Activated CD4-positive, alpha-beta memory T cell treated with anti-CD3 and anti-CD28 coated beads for 36 hours (primary cell): ENCODE measurements at regions not wholly inside any gene's neighbourhood (a gene's known extent, or its start where the extent isn't known, plus 50 kb on each side); places are given as distances from the start of the nearest gene placed in this dataset.

Experiments used
- CTCF ChIA-PET: fragments of 350-600 bp; sonication (Branson Sonifier 250); formaldehyde crosslinking; loops from one replicate; lab custom pipeline; 2021; ENCODE audit warnings: antibody characterized with exemption, inconsistent platforms; lab: Charles Lee
- POLR2A ChIA-PET: fragments of 350-600 bp; sonication (Branson Sonifier 250); formaldehyde crosslinking; loops from one replicate; lab custom pipeline; 2021; ENCODE audit warnings: antibody characterized with exemption; lab: Charles Lee
- DNase-seq: peaks from one replicate; pipeline ENCODE4 v3.0.0-alpha.2; 2020
- H3K27ac Mint-ChIP-seq: one replicate; pipeline ENCODE4 v1.8.0; 2021; ENCODE audit warnings: mixed read lengths
- H3K27me3 Mint-ChIP-seq: one replicate; pipeline ENCODE4 v1.8.0; 2021; ENCODE audit warnings: mixed read lengths
- H3K36me3 Mint-ChIP-seq: one replicate; pipeline ENCODE4 v1.8.0; 2021; ENCODE audit warnings: mixed read lengths
- H3K4me1 Mint-ChIP-seq: one replicate; pipeline ENCODE4 v1.8.0; 2021; ENCODE audit warnings: low read depth, mixed read lengths
- H3K4me3 Mint-ChIP-seq: one replicate; pipeline ENCODE4 v1.8.0; 2021; ENCODE audit warnings: mild to moderate bottlenecking, mixed read lengths
- H3K9me3 Mint-ChIP-seq: one replicate; pipeline ENCODE4 v1.8.0; 2021; ENCODE audit warnings: mixed read lengths
- intact Hi-C: fragments of 100-400 bp; cut with micrococcal nuclease; formaldehyde crosslinking; loops from one replicate; pipeline ENCODE4 v1.15.1; 2023

- Mint-ChIP-seq H3K27ac (no peak overlapping the region), H3K36me3 (no peaks in the 10 kb centered on the region), H3K4me1 (peaks cover 11% of the 10 kb centered on the region), H3K27me3 (no peaks in the 10 kb centered on the region), H3K9me3 (no peaks in the 10 kb centered on the region), H3K4me3 (no peak overlapping the region)
- DNase-seq, result no peak
- ChIA-PET CTCF (no interaction called here), POLR2A (no interaction called here)
- intact Hi-C loops, result no loop called here
Observed at GRCh38 chr3:177810162-177810623, 612.9 kb upstream of the TBL1XR1 start.

GRCh38 chr3:177811112-177811511 is 613.8 kb upstream of the TBL1XR1 start:
- DNase-seq, result no peak
- Mint-ChIP-seq H3K9me3 (no peaks in the 10 kb centered on the region), H3K27ac (no peak overlapping the region), H3K4me3 (no peak overlapping the region), H3K36me3 (no peaks in the 10 kb centered on the region), H3K4me1 (peaks cover 11% of the 10 kb centered on the region), H3K27me3 (no peaks in the 10 kb centered on the region)
- intact Hi-C loops, result no loop called here
- POLR2A ChIA-PET, result no interaction called here
- CTCF ChIA-PET, result no interaction called here

- H3K36me3 Mint-ChIP-seq, result no peaks in the 10 kb centered on the region
- H3K4me1 Mint-ChIP-seq, result peaks cover 11% of the 10 kb centered on the region
- H3K27me3 Mint-ChIP-seq, result no peaks in the 10 kb centered on the region
- no peak for DNase-seq
- no peaks in the 10 kb centered on the region for H3K9me3 Mint-ChIP-seq
- POLR2A ChIA-PET, result interaction anchor here (0.6 kb wide), 1 partner anchor 179 kb away, joined by 3 read pairs; no protein-coding TSS in a partner anchor
- CTCF ChIA-PET, result no interaction called here
- intact Hi-C loops, result no loop called here
- H3K4me3 Mint-ChIP-seq, result no peak overlapping the region
- no peak overlapping the region for H3K27ac Mint-ChIP-seq
Observed at GRCh38 chr3:177811835-177812234, 614.6 kb upstream of the TBL1XR1 start.

GRCh38 chr3:177812492-177812891 is 615.2 kb upstream of the TBL1XR1 start:
- Mint-ChIP-seq H3K36me3 (no peaks in the 10 kb centered on the region), H3K27ac (no peak overlapping the region), H3K9me3 (no peaks in the 10 kb centered on the region), H3K4me3 (no peak overlapping the region), H3K4me1 (peaks cover 11% of the 10 kb centered on the region), H3K27me3 (no peaks in the 10 kb centered on the region)
- intact Hi-C loops, result no loop called here
- DNase-seq, result no peak
- CTCF ChIA-PET, result no interaction called here
- POLR2A ChIA-PET, result no interaction called here

GRCh38 chr3:177813322-177813721 is 616.0 kb upstream of the TBL1XR1 start:
- H3K4me3 Mint-ChIP-seq, result no peak overlapping the region
- H3K27me3 Mint-ChIP-seq, result no peaks in the 10 kb centered on the region
- DNase-seq, result no peak
- H3K4me1 Mint-ChIP-seq, result peaks cover 11% of the 10 kb centered on the region
- no peak overlapping the region for H3K27ac Mint-ChIP-seq
- CTCF ChIA-PET, result no interaction called here
- no peaks in the 10 kb centered on the region for H3K36me3 Mint-ChIP-seq
- POLR2A ChIA-PET, result no interaction called here
- H3K9me3 Mint-ChIP-seq, result no peaks in the 10 kb centered on the region
- intact Hi-C loops, result no loop called here

GRCh38 chr3:177816667-177817208 is 619.5 kb upstream of the TBL1XR1 start:
- DNase-seq, result no peak
- intact Hi-C loops, result no loop called here
- ChIA-PET CTCF (no interaction called here), POLR2A (no interaction called here)
- no peaks in the 10 kb centered on the region for H3K36me3 Mint-ChIP-seq
- no peak overlapping the region for H3K27ac Mint-ChIP-seq
- no peak overlapping the region for H3K4me3 Mint-ChIP-seq
- peaks cover 7% of the 10 kb centered on the region for H3K4me1 Mint-ChIP-seq
- H3K9me3 Mint-ChIP-seq, result no peaks in the 10 kb centered on the region
- H3K27me3 Mint-ChIP-seq, result no peaks in the 10 kb centered on the region

- ChIA-PET CTCF (no interaction called here), POLR2A (no interaction called here)
Observed at GRCh38 chr3:177817751-177818150, 620.5 kb upstream of the TBL1XR1 start.

GRCh38 chr3:177818712-177819240 is 621.5 kb upstream of the TBL1XR1 start:
- ChIA-PET POLR2A (interaction anchor here (1.1 kb wide), 1 partner anchor 8 kb away, joined by 3 read pairs; no protein-coding TSS in a partner anchor), CTCF (no interaction called here)
- DNase-seq, result no peak
- peaks cover 7% of the 10 kb centered on the region for H3K4me1 Mint-ChIP-seq
- no peak overlapping the region for H3K4me3 Mint-ChIP-seq
- no peaks in the 10 kb centered on the region for H3K36me3 Mint-ChIP-seq
- intact Hi-C loops, result no loop called here
- H3K27ac Mint-ChIP-seq, result no peak overlapping the region
- H3K27me3 Mint-ChIP-seq, result no peaks in the 10 kb centered on the region
- no peaks in the 10 kb centered on the region for H3K9me3 Mint-ChIP-seq

More at GRCh38 chr3:177817751-177818150, 620.5 kb upstream of the TBL1XR1 start:
- no peaks in the 10 kb centered on the region for H3K9me3 Mint-ChIP-seq
- no peak overlapping the region for H3K4me3 Mint-ChIP-seq
- intact Hi-C loops, result no loop called here
- no peak for DNase-seq
- H3K36me3 Mint-ChIP-seq, result no peaks in the 10 kb centered on the region
- H3K27me3 Mint-ChIP-seq, result no peaks in the 10 kb centered on the region
- H3K27ac Mint-ChIP-seq, result no peak overlapping the region
- peaks cover 7% of the 10 kb centered on the region for H3K4me1 Mint-ChIP-seq

- Mint-ChIP-seq H3K27ac (no peak overlapping the region), H3K4me1 (peaks cover 7% of the 10 kb centered on the region), H3K36me3 (no peaks in the 10 kb centered on the region), H3K4me3 (no peak overlapping the region), H3K9me3 (no peaks in the 10 kb centered on the region), H3K27me3 (no peaks in the 10 kb centered on the region)
- POLR2A ChIA-PET, result no interaction called here
- CTCF ChIA-PET, result no interaction called here
- intact Hi-C loops, result loop anchor here (5.0 kb wide), 1 partner anchor 33 kb away; no protein-coding TSS in a partner anchor
- no peak for DNase-seq
Observed at GRCh38 chr3:177820683-177821316, 623.5 kb upstream of the TBL1XR1 start.

- Mint-ChIP-seq H3K9me3 (no peaks in the 10 kb centered on the region), H3K4me3 (no peak overlapping the region), H3K4me1 (peaks cover 11% of the 10 kb centered on the region), H3K27me3 (no peaks in the 10 kb centered on the region), H3K36me3 (no peaks in the 10 kb centered on the region), H3K27ac (no peak overlapping the region)
- ChIA-PET POLR2A (no interaction called here), CTCF (no interaction called here)
- intact Hi-C loops, result loop anchor here (5.0 kb wide), 1 partner anchor 35 kb away; no protein-coding TSS in a partner anchor
- no peak for DNase-seq
Observed at GRCh38 chr3:177822681-177823096, 625.4 kb upstream of the TBL1XR1 start.

GRCh38 chr3:177823701-177824189 is 626.5 kb upstream of the TBL1XR1 start:
- POLR2A ChIA-PET, result no interaction called here
- CTCF ChIA-PET, result no interaction called here
- no peaks in the 10 kb centered on the region for H3K27me3 Mint-ChIP-seq
- no peak overlapping the region for H3K4me3 Mint-ChIP-seq
- DNase-seq, result no peak
- no peak overlapping the region for H3K27ac Mint-ChIP-seq
- no peaks in the 10 kb centered on the region for H3K9me3 Mint-ChIP-seq
- no peaks in the 10 kb centered on the region for H3K36me3 Mint-ChIP-seq
- H3K4me1 Mint-ChIP-seq, result peaks cover 15% of the 10 kb centered on the region
- intact Hi-C loops, result loop anchor here (5.0 kb wide), 1 partner anchor 36 kb away; no protein-coding TSS in a partner anchor

GRCh38 chr3:177824190-177824786 is 627.0 kb upstream of the TBL1XR1 start:
- H3K9me3 Mint-ChIP-seq, result no peaks in the 10 kb centered on the region
- ChIA-PET CTCF (no interaction called here), POLR2A (no interaction called here)
- peaks cover 15% of the 10 kb centered on the region for H3K4me1 Mint-ChIP-seq
- intact Hi-C loops, result loop anchor here (5.0 kb wide), 1 partner anchor 37 kb away; no protein-coding TSS in a partner anchor
- no peak overlapping the region for H3K27ac Mint-ChIP-seq
- no peaks in the 10 kb centered on the region for H3K27me3 Mint-ChIP-seq
- no peak for DNase-seq
- H3K36me3 Mint-ChIP-seq, result no peaks in the 10 kb centered on the region
- no peak overlapping the region for H3K4me3 Mint-ChIP-seq
